ENCODE measurements at regions not wholly inside any gene's neighbourhood (a gene's known extent, or its start where the extent isn't known, plus 50 kb on each side); places are given as distances from the start of the nearest gene placed in this dataset.
"Not testable (repeated sequence)": the region's sequence is repeated elsewhere in the genome, so short reads cannot be mapped to it uniquely, and the experiment has no call there.

GRCh38 chr3:176097027-176097426 is 1100.3 kb downstream of the TBL1XR1 start:
- CTCF ChIA-PET: no interaction called here
- no peak overlapping the region for H3K4me3 ChIP-seq (ENCODE audit: low read depth, low read length)
- no peak for DNase-seq (ENCODE audit: low read depth, low spot score)
- POLR2A ChIA-PET: no interaction called here
- TF ChIP-seq, protein P1, sequence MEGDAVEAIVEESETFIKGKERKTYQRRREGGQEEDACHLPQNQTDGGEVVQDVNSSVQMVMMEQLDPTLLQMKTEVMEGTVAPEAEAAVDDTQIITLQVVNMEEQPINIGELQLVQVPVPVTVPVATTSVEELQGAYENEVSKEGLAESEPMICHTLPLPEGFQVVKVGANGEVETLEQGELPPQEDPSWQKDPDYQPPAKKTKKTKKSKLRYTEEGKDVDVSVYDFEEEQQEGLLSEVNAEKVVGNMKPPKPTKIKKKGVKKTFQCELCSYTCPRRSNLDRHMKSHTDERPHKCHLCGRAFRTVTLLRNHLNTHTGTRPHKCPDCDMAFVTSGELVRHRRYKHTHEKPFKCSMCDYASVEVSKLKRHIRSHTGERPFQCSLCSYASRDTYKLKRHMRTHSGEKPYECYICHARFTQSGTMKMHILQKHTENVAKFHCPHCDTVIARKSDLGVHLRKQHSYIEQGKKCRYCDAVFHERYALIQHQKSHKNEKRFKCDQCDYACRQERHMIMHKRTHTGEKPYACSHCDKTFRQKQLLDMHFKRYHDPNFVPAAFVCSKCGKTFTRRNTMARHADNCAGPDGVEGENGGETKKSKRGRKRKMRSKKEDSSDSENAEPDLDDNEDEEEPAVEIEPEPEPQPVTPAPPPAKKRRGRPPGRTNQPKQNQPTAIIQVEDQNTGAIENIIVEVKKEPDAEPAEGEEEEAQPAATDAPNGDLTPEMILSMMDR (IDR thresholded peaks at IDR 0.05; ENCODE audit: insufficient read depth, low read length, missing control alignments): no peak

DNA sequence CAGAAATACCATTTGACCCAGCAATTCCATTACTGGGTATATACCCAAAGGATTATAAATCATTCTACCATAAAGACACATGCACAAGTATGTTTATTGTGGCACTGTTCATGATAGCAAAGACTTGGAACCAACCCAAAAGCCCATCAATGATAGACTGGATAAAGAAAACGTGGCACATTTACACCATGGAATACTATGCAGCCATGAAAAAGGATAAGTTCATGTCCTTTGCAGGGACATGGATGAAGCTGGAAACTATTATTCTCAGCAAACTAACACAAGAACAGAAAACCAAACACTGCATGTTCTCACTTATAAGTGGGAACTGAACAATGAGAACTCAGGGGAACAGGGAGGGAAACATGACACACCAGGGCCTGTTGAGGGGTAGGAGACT is 1103.4 kb downstream of the TBL1XR1 start:
- POLR2A ChIA-PET, CTCF ChIA-PET: not testable (repeated sequence)

GRCh38 chr3:176090727-176091126 is 1106.6 kb downstream of the TBL1XR1 start:
- ChIA-PET POLR2A (no interaction called here), CTCF (no interaction called here)
- H3K4me3 ChIP-seq (ENCODE audit: low read depth, low read length): no peak overlapping the region
- TF ChIP-seq, protein P1 (IDR thresholded peaks at IDR 0.05; ENCODE audit: insufficient read depth, low read length, missing control alignments): no peak
- DNase-seq (ENCODE audit: low read depth, low spot score): no peak

More for the DNA sequence above, 1103.4 kb downstream of the TBL1XR1 start:
- H3K4me3 ChIP-seq (ENCODE audit: low read depth, low read length); DNase-seq (ENCODE audit: low read depth, low spot score): not testable (repeated sequence)

- TF ChIP-seq, protein P1 (IDR thresholded peaks at IDR 0.05; ENCODE audit: insufficient read depth, low read length, missing control alignments): no peak
- no peak for DNase-seq (ENCODE audit: low read depth, low spot score)
- ChIA-PET POLR2A (no interaction called here), CTCF (no interaction called here)
- H3K4me3 ChIP-seq (ENCODE audit: low read depth, low read length): no peak overlapping the region
Measured at GRCh38 chr3:176088962-176089383, 1108.3 kb downstream of the TBL1XR1 start.

DNA sequence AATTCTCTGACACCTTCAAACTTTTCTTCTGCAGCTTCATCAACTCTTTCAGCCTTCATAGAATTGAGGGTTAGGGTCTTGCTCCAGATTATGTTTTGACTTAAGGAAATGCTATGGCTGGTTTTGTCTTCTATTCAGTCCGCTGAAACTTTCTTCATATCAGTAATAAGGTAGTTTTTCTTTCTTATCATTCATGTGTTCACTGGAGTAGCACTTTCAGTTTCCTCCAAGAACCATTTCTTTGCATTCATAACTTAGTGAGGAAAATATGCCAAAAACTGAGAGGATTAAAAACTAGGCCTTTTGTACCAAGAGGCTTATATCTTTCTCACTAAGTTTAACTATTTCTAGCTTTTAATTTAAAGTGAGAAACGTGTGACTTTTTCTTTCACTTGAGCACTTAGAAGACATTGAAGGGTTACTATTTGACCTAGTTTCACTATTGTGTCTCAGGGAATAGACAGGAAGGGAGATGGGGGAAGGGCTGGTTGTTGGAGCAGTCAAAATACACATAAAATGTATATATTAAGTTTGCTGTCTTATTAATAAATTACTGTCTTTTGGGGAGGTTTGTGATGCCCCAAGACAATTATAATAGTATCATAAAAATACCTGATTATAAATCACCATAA is 1110.1 kb downstream of the TBL1XR1 start:
- H3K4me3 ChIP-seq (ENCODE audit: low read depth, low read length): no peak overlapping the region
- DNase-seq (ENCODE audit: low read depth, low spot score): no peak
- POLR2A ChIA-PET: no interaction called here
- TF ChIP-seq, protein P1 (IDR thresholded peaks at IDR 0.05; ENCODE audit: insufficient read depth, low read length, missing control alignments): no peak
- CTCF ChIA-PET: no interaction called here

DNA sequence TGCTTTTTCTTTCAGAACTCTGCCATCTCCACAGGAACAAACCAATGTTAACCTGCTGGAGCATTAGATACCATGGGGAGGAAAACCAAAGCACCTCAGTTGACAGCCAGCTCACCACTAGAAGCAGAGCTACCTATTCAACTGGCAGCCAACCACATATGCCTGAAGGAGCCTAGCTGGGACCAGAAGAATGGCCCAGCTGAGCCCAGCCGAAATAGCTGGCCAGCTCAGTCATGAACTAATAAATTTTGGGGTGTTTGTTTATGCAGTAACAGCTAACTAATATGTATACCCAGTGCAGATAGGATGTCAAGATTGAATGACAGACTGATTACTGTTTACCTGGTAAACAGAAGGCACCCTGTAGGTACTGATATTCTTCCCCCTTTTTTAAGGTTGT is 1117.5 kb downstream of the TBL1XR1 start:
- TF ChIP-seq, protein P1 (IDR thresholded peaks at IDR 0.05; ENCODE audit: insufficient read depth, low read length, missing control alignments): no peak
- no peak overlapping the region for H3K4me3 ChIP-seq (ENCODE audit: low read depth, low read length)
- ChIA-PET CTCF (interaction anchor here (2.0 kb wide), 1 partner anchor 350 kb away, joined by 7 read pairs; no protein-coding TSS in a partner anchor), POLR2A (no interaction called here)
- DNase-seq (ENCODE audit: low read depth, low spot score): no peak

- ChIA-PET CTCF (interaction anchor here (2.0 kb wide), 1 partner anchor 351 kb away, joined by 7 read pairs; no protein-coding TSS in a partner anchor), POLR2A (no interaction called here)
- peak; percentile 73 for DNase-seq (ENCODE audit: low read depth, low spot score)
- H3K4me3 ChIP-seq (ENCODE audit: low read depth, low read length): no peak overlapping the region
- TF ChIP-seq, protein P1 (IDR thresholded peaks at IDR 0.05; ENCODE audit: insufficient read depth, low read length, missing control alignments): no peak
Measured at GRCh38 chr3:176078906-176079305, 1118.4 kb downstream of the TBL1XR1 start.

Data from AG04449 (cell line).